ENCODE measurements at regions not wholly inside any gene's neighbourhood (a gene's known extent, or its start where the extent isn't known, plus 50 kb on each side); places are given as distances from the start of the nearest gene placed in this dataset.

GRCh38 chr15:47339800-47340570 is 377.3 kb upstream of the SEMA6D start:
- DNase-seq: no peak
- WGBS, 2 donors: 65 to 73% methylated on average over 4 of the region's 4 CpGs
- no peak for TF ChIP-seq POLR2A (IDR thresholded peaks at IDR 0.05)
- no peak for TF ChIP-seq CTCF (IDR thresholded peaks at IDR 0.05)
- Histone ChIP-seq H3K27ac (no peak overlapping the region), H3K4me3 (no peak overlapping the region), H3K36me3 (replicated peaks in 1 of 2; ENCODE audit: insufficient read depth in 1 of 2, low read depth in 2 of 2) (no peaks in the 10 kb centered on the region), H3K4me1 (no peaks in the 10 kb centered on the region), H3K9me3 (no peaks in the 10 kb centered on the region), H3K27me3 (no peaks in the 10 kb centered on the region)
- ATAC-seq: no peak
- intact Hi-C loops (cut with DNase I): no loop called here

- DNase-seq: no peak
- no peak for ATAC-seq
- H3K27me3 ChIP-seq: no peaks in the 10 kb centered on the region
- 55 to 68% methylated on average over 2 of the region's 2 CpGs for WGBS, 2 donors
- H3K36me3 ChIP-seq (replicated peaks in 1 of 2; ENCODE audit: insufficient read depth in 1 of 2, low read depth in 2 of 2): no peaks in the 10 kb centered on the region
- H3K9me3 ChIP-seq: no peaks in the 10 kb centered on the region
- intact Hi-C loops (cut with DNase I): no loop called here
- no peak for TF ChIP-seq CTCF (IDR thresholded peaks at IDR 0.05)
- no peak for TF ChIP-seq POLR2A (IDR thresholded peaks at IDR 0.05)
- H3K27ac ChIP-seq: no peak overlapping the region
- H3K4me1 ChIP-seq: no peaks in the 10 kb centered on the region
- H3K4me3 ChIP-seq: no peak overlapping the region
Observed at GRCh38 chr15:47340571-47340920, 376.8 kb upstream of the SEMA6D start.

- intact Hi-C loops (cut with DNase I): no loop called here
- H3K4me3 ChIP-seq: no peak overlapping the region
- 78 to 83% methylated on average over 2 of the region's 2 CpGs for WGBS, 2 donors
- no peaks in the 10 kb centered on the region for H3K27me3 ChIP-seq
- no peaks in the 10 kb centered on the region for H3K36me3 ChIP-seq (replicated peaks in 1 of 2; ENCODE audit: insufficient read depth in 1 of 2, low read depth in 2 of 2)
- ATAC-seq: no peak
- TF ChIP-seq CTCF (IDR thresholded peaks at IDR 0.05) (no peak), POLR2A (IDR thresholded peaks at IDR 0.05) (no peak)
- H3K9me3 ChIP-seq: no peaks in the 10 kb centered on the region
- no peaks in the 10 kb centered on the region for H3K4me1 ChIP-seq
- no peak overlapping the region for H3K27ac ChIP-seq
- no peak for DNase-seq
Observed at GRCh38 chr15:47349179-47349578, 368.1 kb upstream of the SEMA6D start.

- Histone ChIP-seq H3K27ac (no peak overlapping the region), H3K27me3 (no peaks in the 10 kb centered on the region), H3K36me3 (replicated peaks in 1 of 2; ENCODE audit: insufficient read depth in 1 of 2, low read depth in 2 of 2) (no peaks in the 10 kb centered on the region), H3K9me3 (no peaks in the 10 kb centered on the region), H3K4me3 (no peak overlapping the region), H3K4me1 (no peaks in the 10 kb centered on the region)
- ATAC-seq (no peak), DNase-seq (no peak)
- intact Hi-C loops (cut with DNase I): no loop called here
- TF ChIP-seq CTCF (IDR thresholded peaks at IDR 0.05) (no peak), POLR2A (IDR thresholded peaks at IDR 0.05) (no peak)
Observed at GRCh38 chr15:47351501-47351900, 365.8 kb upstream of the SEMA6D start.

GRCh38 chr15:47352217-47352616 is 365.1 kb upstream of the SEMA6D start:
- WGBS, 2 donors: 50 to 60% methylated on average over 3 of the region's 3 CpGs

More at GRCh38 chr15:47352217-47352616, 365.1 kb upstream of the SEMA6D start:
- ATAC-seq (no peak), DNase-seq (no peak)
- H3K9me3 ChIP-seq: no peaks in the 10 kb centered on the region
- intact Hi-C loops (cut with DNase I): no loop called here
- no peaks in the 10 kb centered on the region for H3K4me1 ChIP-seq
- no peak overlapping the region for H3K27ac ChIP-seq
- TF ChIP-seq POLR2A (IDR thresholded peaks at IDR 0.05) (no peak), CTCF (IDR thresholded peaks at IDR 0.05) (no peak)
- no peak overlapping the region for H3K4me3 ChIP-seq
- no peaks in the 10 kb centered on the region for H3K27me3 ChIP-seq
- H3K36me3 ChIP-seq (replicated peaks in 1 of 2; ENCODE audit: insufficient read depth in 1 of 2, low read depth in 2 of 2): no peaks in the 10 kb centered on the region

All from body of pancreas (tissue), 4 donors.